Fibroblast of lung (primary cell): ENCODE measurements at regions not wholly inside any gene's neighbourhood (a gene's known extent, or its start where the extent isn't known, plus 50 kb on each side); places are given as distances from the start of the nearest gene placed in this dataset.

ENCODE experiments used
- DNase-seq, 2 donors: peaks; one replicate each; pipeline versions ENCODE4 v3.0.0 to v3.0.0-alpha.2; 2010; ENCODE audit warnings: low read depth in 2 of 2
- H2AFZ ChIP-seq: 2 replicates; pipeline ENCODE4 v1.5.1; 2012; ENCODE audit warnings: low read length, control low read depth, inconsistent platforms
- H3K27ac ChIP-seq: 2 replicates; pipeline ENCODE4 v1.5.1; 2011; ENCODE audit warnings: low read length, control low read depth; ENCODE audit not compliant: insufficient read depth
- H3K27me3 ChIP-seq: 2 replicates; pipeline ENCODE4 v1.5.1; 2011; ENCODE audit warnings: mild to moderate bottlenecking, low read length; ENCODE audit not compliant: control insufficient read depth, insufficient read depth
- H3K36me3 ChIP-seq: 2 replicates; pipeline ENCODE4 v1.5.1; 2011; ENCODE audit warnings: low read length; ENCODE audit not compliant: control insufficient read depth, insufficient read depth
- H3K4me1 ChIP-seq: 2 replicates; pipeline ENCODE4 v1.5.1; 2011; ENCODE audit warnings: low read length; ENCODE audit not compliant: control insufficient read depth, insufficient read depth; ENCODE audit errors: extremely low read depth
- H3K4me2 ChIP-seq: 2 replicates; pipeline ENCODE4 v1.5.1; 2011; ENCODE audit warnings: low read length, control low read depth; ENCODE audit not compliant: insufficient read depth; ENCODE audit errors: extremely low read depth
- H3K4me3 ChIP-seq, 4 experiments: fragments of 200-600 bp in 1 of 4; sonication (generic) in 1 of 4; replicated peaks in 1 of 4; 2 replicates each; pipeline ENCODE4 v1.5.1; 2011 to 2016; ENCODE audit warnings: low read length in 4 of 4, low read depth in 3 of 4, mild to moderate bottlenecking in 3 of 4, control low read depth in 2 of 4, inconsistent platforms in 1 of 4, mixed read lengths in 1 of 4; ENCODE audit not compliant: insufficient read depth in 1 of 4; ENCODE audit errors: control extremely low read depth in 1 of 4
- H3K79me2 ChIP-seq: 2 replicates; pipeline ENCODE4 v1.5.1; 2012; ENCODE audit warnings: mild to moderate bottlenecking, low read length, inconsistent platforms; ENCODE audit not compliant: control insufficient read depth, insufficient read depth
- H3K9ac ChIP-seq: 2 replicates; pipeline ENCODE4 v1.5.1; 2011; ENCODE audit warnings: mild to moderate bottlenecking, low read length, control low read depth; ENCODE audit not compliant: insufficient read depth
- H3K9me3 ChIP-seq: 2 replicates; pipeline ENCODE4 v1.5.1; 2012; ENCODE audit warnings: low read depth, low read length; ENCODE audit not compliant: control insufficient read depth, insufficient read depth
- H4K20me1 ChIP-seq: 2 replicates; pipeline ENCODE4 v1.5.1; 2011; ENCODE audit warnings: low read length; ENCODE audit not compliant: control insufficient read depth, insufficient read depth; ENCODE audit errors: extremely low read depth
- CTCF ChIP-seq, 2 donors: IDR thresholded peaks in 1 of 2; conservative IDR thresholded peaks in 1 of 2; 1 replicate in 1 of 2; 2 replicates in 1 of 2; pipeline ENCODE4 v1.5.1; 2011 to 2012; ENCODE audit warnings: low read length in 2 of 2, control low read depth in 1 of 2, inconsistent platforms in 1 of 2, low read depth in 1 of 2, mild to moderate bottlenecking in 1 of 2
- EZH2 ChIP-seq: IDR thresholded peaks from 2 replicates; pipeline ENCODE4 v1.5.1; 2012; ENCODE audit warnings: low read length, control low read depth, mild to moderate bottlenecking; ENCODE audit errors: missing control alignments

GRCh38 chr13:73803997-73804396, 330.2 kb downstream of the KLF12 start:
- no peaks in the 10 kb centered on the region for H4K20me1 ChIP-seq
- TF ChIP-seq CTCF (conservative IDR thresholded peaks at IDR 0.05 in 1 of 2, IDR thresholded peaks at IDR 0.05 in 1 of 2; ENCODE audit: low read depth in 1 of 2, low read length in 2 of 2) (no peak), EZH2 (no peak)
- H3K9ac ChIP-seq = no peak overlapping the region
- H3K27me3 ChIP-seq = no peaks in the 10 kb centered on the region
- no peaks in the 10 kb centered on the region for H3K79me2 ChIP-seq
- H3K27ac ChIP-seq = no peak overlapping the region
- H3K4me1 ChIP-seq = peaks cover 10% of the 10 kb centered on the region
- H3K4me2 ChIP-seq = no peak overlapping the region
- no peak overlapping the region for H3K4me3 ChIP-seq
- H3K9me3 ChIP-seq = no peaks in the 10 kb centered on the region
- no peak overlapping the region for H2AFZ ChIP-seq
- peak; percentile 32 to 66 for DNase-seq
- H3K36me3 ChIP-seq = no peaks in the 10 kb centered on the region

- no peak overlapping the region for H3K27ac ChIP-seq
- no peaks in the 10 kb centered on the region for H4K20me1 ChIP-seq
- no peak overlapping the region for H2AFZ ChIP-seq
- no peak for TF ChIP-seq EZH2
- no peak for TF ChIP-seq CTCF (conservative IDR thresholded peaks at IDR 0.05 in 1 of 2, IDR thresholded peaks at IDR 0.05 in 1 of 2; ENCODE audit: low read depth in 1 of 2, low read length in 2 of 2)
- H3K4me3 ChIP-seq = no peak overlapping the region
- no peak overlapping the region for H3K9ac ChIP-seq
- no peaks in the 10 kb centered on the region for H3K9me3 ChIP-seq
- no peaks in the 10 kb centered on the region for H3K27me3 ChIP-seq
- no peaks in the 10 kb centered on the region for H3K36me3 ChIP-seq
- H3K79me2 ChIP-seq = no peaks in the 10 kb centered on the region
- H3K4me2 ChIP-seq = no peak overlapping the region
- H3K4me1 ChIP-seq = peaks cover 10% of the 10 kb centered on the region
- no peak for DNase-seq
These were observed 334.2 kb downstream of the KLF12 start for GRCh38 chr13:73800011-73800410.

GRCh38 chr13:73794755-73795154, 339.4 kb downstream of the KLF12 start:
- no peaks in the 10 kb centered on the region for H3K4me1 ChIP-seq
- H3K79me2 ChIP-seq = no peaks in the 10 kb centered on the region
- no peaks in the 10 kb centered on the region for H4K20me1 ChIP-seq
- no peak overlapping the region for H3K4me3 ChIP-seq
- no peaks in the 10 kb centered on the region for H3K27me3 ChIP-seq
- no peak overlapping the region for H2AFZ ChIP-seq
- no peak overlapping the region for H3K9ac ChIP-seq
- no peaks in the 10 kb centered on the region for H3K36me3 ChIP-seq
- H3K27ac ChIP-seq = no peak overlapping the region
- no peak for TF ChIP-seq EZH2
- H3K4me2 ChIP-seq = no peak overlapping the region
- DNase-seq = no peak
- H3K9me3 ChIP-seq = no peaks in the 10 kb centered on the region

GRCh38 chr13:73793361-73793760, 340.8 kb downstream of the KLF12 start:
- TF ChIP-seq EZH2 = no peak
- TF ChIP-seq CTCF (conservative IDR thresholded peaks at IDR 0.05 in 1 of 2, IDR thresholded peaks at IDR 0.05 in 1 of 2; ENCODE audit: low read depth in 1 of 2, low read length in 2 of 2) = no peak
- Histone ChIP-seq H3K4me2 (no peak overlapping the region), H3K4me3 (no peak overlapping the region), H3K36me3 (no peaks in the 10 kb centered on the region), H3K27ac (no peak overlapping the region), H2AFZ (no peak overlapping the region), H3K9ac (no peak overlapping the region), H4K20me1 (no peaks in the 10 kb centered on the region), H3K9me3 (no peaks in the 10 kb centered on the region), H3K27me3 (no peaks in the 10 kb centered on the region), H3K79me2 (no peaks in the 10 kb centered on the region), H3K4me1 (no peaks in the 10 kb centered on the region)
- DNase-seq = no peak
